B cell (primary cell): ENCODE measurements at regions not wholly inside any gene's neighbourhood (a gene's known extent, or its start where the extent isn't known, plus 50 kb on each side); places are given as distances from the start of the nearest gene placed in this dataset.

Source experiments
- ATAC-seq: fragments of 200-7000 bp; cut with Tn5 transposase; one replicate; pipeline ENCODE4 v1.10.0; 2021; ENCODE audit warnings: low read depth, mild to moderate bottlenecking, moderate number of reproducible peaks, moderate library complexity
- CTCF ChIA-PET: fragments of 350-600 bp; sonication (Branson Sonifier 250); formaldehyde crosslinking; loops from one replicate; lab custom pipeline; 2021; ENCODE audit warnings: antibody characterized with exemption, inconsistent platforms; lab: Charles Lee
- POLR2A ChIA-PET: fragments of 350-600 bp; sonication (Branson Sonifier 250); formaldehyde crosslinking; loops from one replicate; lab custom pipeline; 2021; ENCODE audit warnings: antibody characterized with exemption; lab: Charles Lee
- DNase-seq: peaks from one replicate; pipeline ENCODE4 v3.0.0; 2013
- H2AFZ ChIP-seq: 2 replicates; pipeline ENCODE4 v1.6.1; 2012; ENCODE audit warnings: mild to moderate bottlenecking, low read depth, low read length; ENCODE audit not compliant: insufficient read depth, poor library complexity, severe bottlenecking
- H3K27ac ChIP-seq, 2 donors: 1 replicate in 1 of 2; 2 replicates in 1 of 2; pipeline ENCODE4 v1.5.1; 2012 to 2013; ENCODE audit warnings: low read length in 2 of 2, mild to moderate bottlenecking in 2 of 2, moderate library complexity in 1 of 2
- H3K27me3 ChIP-seq, 4 experiments: fragments of 200-600 bp in 1 of 4; sonication (generic) in 1 of 4; replicated peaks in 1 of 4; 1 replicate in 2 of 4; 2 replicates in 2 of 4; pipeline versions ENCODE4 v1.6.1 to v1.7.0; 2013 to 2016; ENCODE audit warnings: low read length in 3 of 4, mild to moderate bottlenecking in 2 of 4, mixed read lengths in 1 of 4, moderate library complexity in 1 of 4; ENCODE audit not compliant: insufficient read depth in 4 of 4, control insufficient read depth in 3 of 4; ENCODE audit errors: control extremely low read depth in 1 of 4
- H3K36me3 ChIP-seq, 2 experiments: replicated peaks in 1 of 2; 1 replicate in 1 of 2; 2 replicates in 1 of 2; pipeline versions ENCODE4 v1.6.1 to v1.7.1; 2013; ENCODE audit warnings: low read length in 1 of 2; ENCODE audit not compliant: insufficient read depth in 2 of 2, control insufficient read depth in 1 of 2; ENCODE audit errors: control extremely low read depth in 1 of 2, extremely low read depth in 1 of 2
- H3K4me1 ChIP-seq, 2 donors: fragments of 200-600 bp in 1 of 2; sonication (generic) in 1 of 2; 1 replicate in 1 of 2; 2 replicates in 1 of 2; pipeline versions ENCODE4 v1.5.1 to v1.6.1; 2013 to 2017; ENCODE audit warnings: low read length in 2 of 2; ENCODE audit not compliant: control insufficient read depth in 2 of 2, insufficient read depth in 2 of 2
- H3K4me2 ChIP-seq: replicated peaks from 2 replicates; pipeline ENCODE3; 2012; ENCODE audit warnings: mild to moderate bottlenecking, low read depth, low read length; ENCODE audit not compliant: poor library complexity, severe bottlenecking
- H3K4me3 ChIP-seq, 5 experiments: fragments of 200-600 bp in 1 of 5; sonication (generic) in 1 of 5; 1 replicate in 3 of 5; 2 replicates in 2 of 5; pipeline versions ENCODE4 v1.5.1 to v1.7.0; 2011 to 2016; ENCODE audit warnings: low read length in 4 of 5, mild to moderate bottlenecking in 4 of 5, low read depth in 2 of 5, control low read depth in 1 of 5, moderate library complexity in 1 of 5; ENCODE audit not compliant: insufficient read depth in 1 of 5; ENCODE audit errors: control extremely low read depth in 1 of 5, extremely low read depth in 1 of 5
- H3K79me2 ChIP-seq: fragments of 200-600 bp; sonication (generic); one replicate; pipeline ENCODE4 v1.6.0; 2016; ENCODE audit warnings: low read length; ENCODE audit not compliant: control insufficient read depth, insufficient read depth
- H3K9ac ChIP-seq: fragments of 200-600 bp; sonication (generic); 2 replicates; pipeline ENCODE4 v1.6.1; 2017; ENCODE audit warnings: mild to moderate bottlenecking, low read length, moderate library complexity
- H3K9me3 ChIP-seq, 3 donors: one replicate each; pipeline versions ENCODE4 v1.6.1 to v1.7.1; 2013; ENCODE audit warnings: low read length in 2 of 3; ENCODE audit not compliant: control insufficient read depth in 2 of 3, insufficient read depth in 1 of 3; ENCODE audit errors: control extremely low read depth in 1 of 3
- H4K20me1 ChIP-seq: 2 replicates; pipeline ENCODE4 v1.6.0; 2012; ENCODE audit warnings: mild to moderate bottlenecking, low read length; ENCODE audit not compliant: insufficient read depth, control insufficient read depth, poor library complexity, severe bottlenecking
- H3K27ac Mint-ChIP-seq: one replicate; pipeline ENCODE4 v1.8.0; 2021; ENCODE audit warnings: mixed read lengths
- H3K27me3 Mint-ChIP-seq: one replicate; pipeline ENCODE4 v1.8.0; 2021; ENCODE audit warnings: mixed read lengths
- H3K4me1 Mint-ChIP-seq: one replicate; pipeline ENCODE4 v1.8.0; 2021; ENCODE audit warnings: mixed read lengths
- H3K4me3 Mint-ChIP-seq: one replicate; pipeline ENCODE4 v1.8.0; 2021; ENCODE audit warnings: mixed read lengths
- H3K9me3 Mint-ChIP-seq: one replicate; pipeline ENCODE4 v1.8.0; 2022; ENCODE audit warnings: mixed read lengths; ENCODE audit not compliant: insufficient read depth
- CTCF ChIP-seq: fragments of 200-600 bp; IDR thresholded peaks from one replicate; pipeline ENCODE4 v1.8.0; 2022; ENCODE audit warnings: antibody characterized with exemption, mild to moderate bottlenecking
- EZH2 ChIP-seq: IDR thresholded peaks from 2 replicates; pipeline ENCODE4 v1.6.1; 2012; ENCODE audit warnings: borderline replicate concordance, low read depth, mild to moderate bottlenecking, moderate library complexity, low read length; ENCODE audit not compliant: insufficient read depth, poor library complexity, severe bottlenecking
- WGBS: methylation state at CpG from one replicate; pipeline ENCODE4 v1.1.5; 2013; ENCODE audit warnings: missing lambda C conversion rate; ENCODE audit not compliant: insufficient coverage; 5-methylcytosine and 5-hydroxymethylcytosine counted together
- intact Hi-C: fragments of 100-400 bp; cut with micrococcal nuclease; formaldehyde crosslinking; loops from one replicate; pipeline ENCODE4 v1.10.0; 2022

GRCh38 chr13:69279213-69279612 is 828.4 kb upstream of the ATXN8OS start:
- H3K27ac Mint-ChIP-seq = no peak overlapping the region
- Histone ChIP-seq H3K4me1 (no peaks in the 10 kb centered on the region), H3K27ac (no peak overlapping the region), H3K79me2 (no peaks in the 10 kb centered on the region), H3K9ac (no peak overlapping the region), H3K4me2 (no peak overlapping the region), H4K20me1 (no peaks in the 10 kb centered on the region), H3K9me3 (no peaks in the 10 kb centered on the region), H3K4me3 (no peak overlapping the region), H3K36me3 (no peaks in the 10 kb centered on the region), H2AFZ (no peak overlapping the region), H3K27me3 (no peaks in the 10 kb centered on the region)
- POLR2A ChIA-PET = no interaction called here
- intact Hi-C loops = no loop called here
- ATAC-seq (no peak), DNase-seq (no peak)
- H3K4me1 Mint-ChIP-seq = no peaks in the 10 kb centered on the region
- no peak overlapping the region for H3K4me3 Mint-ChIP-seq
- TF ChIP-seq EZH2 (no peak), CTCF (no peak)
- no peaks in the 10 kb centered on the region for H3K27me3 Mint-ChIP-seq
- CTCF ChIA-PET = no interaction called here
- no peaks in the 10 kb centered on the region for H3K9me3 Mint-ChIP-seq

GRCh38 chr13:69274231-69274630 is 833.4 kb upstream of the ATXN8OS start:
- CTCF ChIA-PET = no interaction called here
- Mint-ChIP-seq H3K9me3 (no peaks in the 10 kb centered on the region), H3K4me1 (no peaks in the 10 kb centered on the region), H3K4me3 (no peak overlapping the region), H3K27me3 (no peaks in the 10 kb centered on the region), H3K27ac (no peak overlapping the region)
- TF ChIP-seq CTCF = no peak
- no peak for TF ChIP-seq EZH2
- Histone ChIP-seq H3K79me2 (no peaks in the 10 kb centered on the region), H3K4me2 (no peak overlapping the region), H3K9ac (no peak overlapping the region), H3K4me1 (no peaks in the 10 kb centered on the region), H3K27ac (no peak overlapping the region), H4K20me1 (no peaks in the 10 kb centered on the region), H3K27me3 (no peaks in the 10 kb centered on the region), H3K4me3 (no peak overlapping the region), H3K9me3 (peaks cover 0 to 3% (median 0%) of the 10 kb centered on the region in 3 donors), H2AFZ (no peak overlapping the region), H3K36me3 (no peaks in the 10 kb centered on the region)
- no CpG with 5 or more reads among the region's 1 CpG for WGBS
- ATAC-seq (no peak), DNase-seq (no peak)
- intact Hi-C loops = no loop called here
- POLR2A ChIA-PET = no interaction called here
